Epithelial cell of esophagus (primary cell): ENCODE measurements at regions not wholly inside any gene's neighbourhood (a gene's known extent, or its start where the extent isn't known, plus 50 kb on each side); places are given as distances from the start of the nearest gene placed in this dataset.

Experiments
- DNase-seq: peaks from one replicate; pipeline ENCODE4 v3.0.0; 2010; ENCODE audit warnings: low read depth
- H3K4me3 ChIP-seq: 2 replicates; pipeline ENCODE4 v1.5.1; 2011; ENCODE audit warnings: mild to moderate bottlenecking, low read length, control low read depth
- TF ChIP-seq, protein P1 (sequence below): IDR thresholded peaks from 2 replicates; pipeline ENCODE4 v1.5.1; 2011; ENCODE audit warnings: low read depth, mild to moderate bottlenecking, low read length, control low read depth, inconsistent platforms; ENCODE audit not compliant: insufficient read depth; ENCODE audit errors: missing control alignments

DNA sequence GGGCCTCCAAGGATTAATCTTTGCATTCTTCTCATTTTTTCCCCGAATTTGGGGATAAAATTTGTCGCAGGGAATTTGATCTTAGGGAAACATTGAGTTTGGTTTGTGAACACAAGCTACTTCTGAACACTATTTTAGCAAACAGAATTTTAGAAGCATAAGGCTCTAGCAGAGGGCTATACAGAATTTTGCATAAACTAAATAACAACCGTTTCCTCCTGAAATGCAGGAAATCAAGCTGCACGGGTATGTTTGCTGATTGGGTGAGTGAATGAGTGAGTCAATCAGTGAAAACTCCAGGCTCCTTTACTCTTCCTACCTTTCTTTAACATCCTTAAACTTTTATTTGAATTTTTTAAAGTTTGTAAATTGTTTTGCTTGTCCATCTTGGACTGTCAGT, 81.3 kb upstream of the GNAO1 start:
- TF ChIP-seq, protein P1, sequence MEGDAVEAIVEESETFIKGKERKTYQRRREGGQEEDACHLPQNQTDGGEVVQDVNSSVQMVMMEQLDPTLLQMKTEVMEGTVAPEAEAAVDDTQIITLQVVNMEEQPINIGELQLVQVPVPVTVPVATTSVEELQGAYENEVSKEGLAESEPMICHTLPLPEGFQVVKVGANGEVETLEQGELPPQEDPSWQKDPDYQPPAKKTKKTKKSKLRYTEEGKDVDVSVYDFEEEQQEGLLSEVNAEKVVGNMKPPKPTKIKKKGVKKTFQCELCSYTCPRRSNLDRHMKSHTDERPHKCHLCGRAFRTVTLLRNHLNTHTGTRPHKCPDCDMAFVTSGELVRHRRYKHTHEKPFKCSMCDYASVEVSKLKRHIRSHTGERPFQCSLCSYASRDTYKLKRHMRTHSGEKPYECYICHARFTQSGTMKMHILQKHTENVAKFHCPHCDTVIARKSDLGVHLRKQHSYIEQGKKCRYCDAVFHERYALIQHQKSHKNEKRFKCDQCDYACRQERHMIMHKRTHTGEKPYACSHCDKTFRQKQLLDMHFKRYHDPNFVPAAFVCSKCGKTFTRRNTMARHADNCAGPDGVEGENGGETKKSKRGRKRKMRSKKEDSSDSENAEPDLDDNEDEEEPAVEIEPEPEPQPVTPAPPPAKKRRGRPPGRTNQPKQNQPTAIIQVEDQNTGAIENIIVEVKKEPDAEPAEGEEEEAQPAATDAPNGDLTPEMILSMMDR: no peak
- no peak for DNase-seq

DNA sequence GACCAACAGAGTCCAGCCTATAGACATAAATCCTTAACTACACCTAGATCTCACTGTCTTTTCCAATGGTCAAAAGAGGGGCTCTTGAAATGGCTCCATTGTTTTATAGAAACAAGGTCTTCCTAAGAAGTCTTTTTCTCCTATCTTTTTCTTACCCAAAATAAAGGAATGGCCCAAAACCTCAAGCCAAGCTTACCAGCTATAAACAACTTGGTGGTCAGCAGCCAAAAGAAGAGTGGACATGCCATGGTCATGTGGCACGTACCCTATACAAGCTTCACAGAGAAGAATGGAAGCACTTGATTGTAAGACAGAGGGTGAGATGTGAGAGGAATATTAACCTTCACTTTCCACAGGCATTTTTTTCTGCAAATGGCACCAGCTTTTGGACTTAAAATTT, 82.1 kb upstream of the GNAO1 start:
- H3K4me3 ChIP-seq: no peak overlapping the region
- DNase-seq: no peak
- TF ChIP-seq, protein P1: no peak

More for the DNA sequence above, 81.3 kb upstream of the GNAO1 start:
- H3K4me3 ChIP-seq: no peak overlapping the region

- DNase-seq: no peak
- H3K4me3 ChIP-seq: no peak overlapping the region
- TF ChIP-seq, protein P1: no peak
These were observed 82.6 kb upstream of the GNAO1 start for GRCh38 chr16:56108724-56109123.

DNA sequence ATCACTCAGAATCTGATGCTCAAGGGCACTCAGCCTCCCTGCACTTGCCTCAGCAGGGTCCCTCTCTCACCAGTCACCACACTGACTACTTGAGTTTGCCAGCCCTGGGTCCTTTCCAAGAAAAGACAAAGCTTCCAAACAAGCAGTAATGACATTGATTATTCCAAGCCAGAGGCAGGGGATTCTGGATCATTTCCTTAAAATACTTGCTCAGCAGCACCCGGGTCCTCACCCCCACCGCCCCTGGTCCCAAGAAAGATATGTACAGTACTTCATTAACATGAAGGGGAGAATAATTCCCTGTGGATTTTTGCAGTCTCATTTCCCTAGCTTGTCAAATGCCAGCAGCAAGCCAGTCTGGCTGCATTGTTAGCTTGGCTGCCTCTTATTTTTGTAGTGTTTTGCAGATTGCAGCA, 83.2 kb upstream of the GNAO1 start:
- no peak for DNase-seq
- H3K4me3 ChIP-seq: no peak overlapping the region
- TF ChIP-seq, protein P1: no peak

DNA sequence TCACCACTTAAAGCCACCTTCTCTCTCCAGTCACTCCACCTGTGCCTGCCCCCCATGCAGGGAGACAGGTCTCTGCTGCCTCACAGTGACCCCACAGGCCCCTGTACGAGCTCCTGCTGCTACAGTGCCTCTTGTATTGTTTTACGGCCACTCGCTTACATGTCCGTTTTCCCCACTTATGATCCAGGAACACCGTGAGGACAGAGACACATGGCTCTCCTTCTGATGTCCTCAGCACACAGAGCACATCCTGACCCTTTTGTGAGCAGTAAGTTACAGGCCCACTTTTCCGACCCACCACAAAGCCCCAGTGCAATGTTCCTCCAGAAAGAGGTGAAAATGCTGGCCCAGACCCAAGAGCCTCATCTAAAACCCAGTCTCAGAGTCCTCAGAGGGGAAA, 84.8 kb upstream of the GNAO1 start:
- no peak overlapping the region for H3K4me3 ChIP-seq
- DNase-seq: no peak
- TF ChIP-seq, protein P1: no peak

GRCh38 chr16:56102906-56103305, 88.4 kb upstream of the GNAO1 start:
- H3K4me3 ChIP-seq: no peak overlapping the region
- TF ChIP-seq, protein P1: no peak
- no peak for DNase-seq

GRCh38 chr16:56102183-56102686, 89.1 kb upstream of the GNAO1 start:
- no peak overlapping the region for H3K4me3 ChIP-seq
- TF ChIP-seq, protein P1: no peak
- DNase-seq: no peak
